Lower leg skin (tissue), 3 donors: ENCODE measurements at regions not wholly inside any gene's neighbourhood (a gene's known extent, or its start where the extent isn't known, plus 50 kb on each side); places are given as distances from the start of the nearest gene placed in this dataset.

ENCODE experiments used
- POLR2A ChIP-seq, 2 donors: fragments of 450-650 bp; IDR thresholded peaks; one replicate each; pipeline ENCODE4 v1.6.1; 2016 to 2017; ENCODE audit warnings: antibody characterized with exemption in 2 of 2, mild to moderate bottlenecking in 1 of 2, moderate library complexity in 1 of 2
- TF ChIP-seq, protein P1 (sequence below), 3 donors: fragments of 450-650 bp; IDR thresholded peaks; one replicate each; pipeline ENCODE4 v1.5.1; 2016; ENCODE audit warnings: antibody characterized with exemption in 3 of 3, mild to moderate bottlenecking in 3 of 3, moderate library complexity in 2 of 3

DNA sequence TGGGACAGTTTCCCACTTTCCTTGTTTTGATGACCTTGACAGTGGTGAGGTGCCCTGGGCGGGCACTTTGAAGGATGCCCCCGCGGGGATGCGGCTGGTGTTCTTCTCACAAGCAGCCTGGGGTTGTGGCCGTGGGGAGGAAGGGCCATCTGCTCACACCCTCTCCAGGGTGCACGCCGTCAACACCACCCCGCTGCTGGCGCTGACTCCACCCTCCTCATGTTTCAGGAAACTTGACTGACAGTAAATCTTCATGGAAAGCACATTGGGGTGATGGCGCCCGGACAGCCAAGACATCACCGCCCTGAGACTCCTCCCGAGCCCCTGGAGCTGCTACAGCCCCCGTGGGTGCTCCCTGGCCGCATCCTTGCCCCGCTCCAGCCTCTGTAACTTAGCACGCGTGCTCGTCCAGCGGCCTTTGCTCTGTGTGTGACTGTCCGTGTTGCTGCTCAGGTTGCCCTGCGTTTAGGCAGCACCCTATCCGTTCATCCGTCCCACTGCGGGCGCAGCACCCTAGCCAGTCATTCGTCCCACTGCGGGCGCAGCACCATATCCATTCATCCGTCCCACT, 150.2 kb upstream of the C14orf180 start:
- no peak for TF ChIP-seq POLR2A (IDR thresholded peaks at IDR 0.05)
- TF ChIP-seq, protein P1, sequence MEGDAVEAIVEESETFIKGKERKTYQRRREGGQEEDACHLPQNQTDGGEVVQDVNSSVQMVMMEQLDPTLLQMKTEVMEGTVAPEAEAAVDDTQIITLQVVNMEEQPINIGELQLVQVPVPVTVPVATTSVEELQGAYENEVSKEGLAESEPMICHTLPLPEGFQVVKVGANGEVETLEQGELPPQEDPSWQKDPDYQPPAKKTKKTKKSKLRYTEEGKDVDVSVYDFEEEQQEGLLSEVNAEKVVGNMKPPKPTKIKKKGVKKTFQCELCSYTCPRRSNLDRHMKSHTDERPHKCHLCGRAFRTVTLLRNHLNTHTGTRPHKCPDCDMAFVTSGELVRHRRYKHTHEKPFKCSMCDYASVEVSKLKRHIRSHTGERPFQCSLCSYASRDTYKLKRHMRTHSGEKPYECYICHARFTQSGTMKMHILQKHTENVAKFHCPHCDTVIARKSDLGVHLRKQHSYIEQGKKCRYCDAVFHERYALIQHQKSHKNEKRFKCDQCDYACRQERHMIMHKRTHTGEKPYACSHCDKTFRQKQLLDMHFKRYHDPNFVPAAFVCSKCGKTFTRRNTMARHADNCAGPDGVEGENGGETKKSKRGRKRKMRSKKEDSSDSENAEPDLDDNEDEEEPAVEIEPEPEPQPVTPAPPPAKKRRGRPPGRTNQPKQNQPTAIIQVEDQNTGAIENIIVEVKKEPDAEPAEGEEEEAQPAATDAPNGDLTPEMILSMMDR (IDR thresholded peaks at IDR 0.05): no peak
